SHP77 (cell line): ENCODE measurements at regions not wholly inside any gene's neighbourhood (a gene's known extent, or its start where the extent isn't known, plus 50 kb on each side); places are given as distances from the start of the nearest gene placed in this dataset.

Source experiments
- DNase-seq, 2 experiments: peaks; one replicate each; lab custom pipeline; 2025; lab: John Stamatoyannopoulos, UW

GRCh38 chr7:90070238-90070637 is 84.0 kb upstream of the STEAP1 start:
- DNase-seq = peak; percentile 11 to 16

- DNase-seq = no peak
These were observed 75.3 kb upstream of the STEAP1 start for GRCh38 chr7:90078921-90079320.

- no peak for DNase-seq
These were observed 72.6 kb upstream of the STEAP1 start for GRCh38 chr7:90081621-90082020.

- DNase-seq = no peak
These were observed 61.8 kb upstream of the STEAP1 start for GRCh38 chr7:90092506-90092905.

GRCh38 chr7:90094030-90094429 is 60.2 kb upstream of the STEAP1 start:
- no peak for DNase-seq
